ENCODE measurements at regions not wholly inside any gene's neighbourhood (a gene's known extent, or its start where the extent isn't known, plus 50 kb on each side); places are given as distances from the start of the nearest gene placed in this dataset.

DNA sequence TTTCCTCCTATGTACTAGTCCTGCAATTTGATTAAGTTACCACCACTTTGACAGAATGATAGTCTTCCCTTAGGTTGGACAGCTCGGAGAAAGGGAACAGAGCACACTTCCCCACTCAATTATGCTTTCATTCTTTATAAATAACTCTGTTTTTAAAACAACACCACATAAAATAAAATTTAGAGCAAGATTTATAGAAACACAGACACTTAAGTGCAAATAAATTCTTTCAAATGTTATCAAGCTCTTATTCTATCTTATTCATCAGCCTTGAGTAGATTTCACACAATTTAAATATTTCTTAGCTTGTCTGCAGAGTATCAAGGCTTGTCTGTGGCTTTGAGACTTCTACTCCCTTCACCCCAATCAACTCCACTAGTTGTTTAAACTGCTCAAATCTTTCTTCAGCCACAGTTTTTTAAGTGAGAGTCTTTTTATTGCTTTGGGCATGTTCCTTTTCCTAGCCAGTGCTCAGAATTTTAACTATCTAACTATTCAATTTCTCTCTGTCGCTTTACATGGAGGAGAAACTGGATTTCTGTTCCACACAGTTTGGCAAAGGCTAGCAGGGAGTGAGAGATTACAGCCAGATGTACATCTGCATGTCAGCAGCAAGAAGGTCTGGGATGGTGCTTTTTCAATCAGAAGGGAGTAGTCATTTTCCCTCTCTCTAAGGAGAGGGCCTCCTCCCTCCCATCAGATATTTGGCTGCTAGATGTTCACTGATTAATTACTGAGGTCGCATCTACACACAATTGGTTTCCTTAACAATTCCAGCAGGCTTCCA, 53.1 kb upstream of the PLAC1 start:
- in situ Hi-C loops (cut with MboI; ENCODE audit: low sequenced_read_pairs in 4 of 4): no loop called here
- TF ChIP-seq POLR2A (IDR thresholded peaks at IDR 0.05): no peak
- TF ChIP-seq, protein P1, sequence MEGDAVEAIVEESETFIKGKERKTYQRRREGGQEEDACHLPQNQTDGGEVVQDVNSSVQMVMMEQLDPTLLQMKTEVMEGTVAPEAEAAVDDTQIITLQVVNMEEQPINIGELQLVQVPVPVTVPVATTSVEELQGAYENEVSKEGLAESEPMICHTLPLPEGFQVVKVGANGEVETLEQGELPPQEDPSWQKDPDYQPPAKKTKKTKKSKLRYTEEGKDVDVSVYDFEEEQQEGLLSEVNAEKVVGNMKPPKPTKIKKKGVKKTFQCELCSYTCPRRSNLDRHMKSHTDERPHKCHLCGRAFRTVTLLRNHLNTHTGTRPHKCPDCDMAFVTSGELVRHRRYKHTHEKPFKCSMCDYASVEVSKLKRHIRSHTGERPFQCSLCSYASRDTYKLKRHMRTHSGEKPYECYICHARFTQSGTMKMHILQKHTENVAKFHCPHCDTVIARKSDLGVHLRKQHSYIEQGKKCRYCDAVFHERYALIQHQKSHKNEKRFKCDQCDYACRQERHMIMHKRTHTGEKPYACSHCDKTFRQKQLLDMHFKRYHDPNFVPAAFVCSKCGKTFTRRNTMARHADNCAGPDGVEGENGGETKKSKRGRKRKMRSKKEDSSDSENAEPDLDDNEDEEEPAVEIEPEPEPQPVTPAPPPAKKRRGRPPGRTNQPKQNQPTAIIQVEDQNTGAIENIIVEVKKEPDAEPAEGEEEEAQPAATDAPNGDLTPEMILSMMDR (IDR thresholded peaks at IDR 0.05 in 4 of 5, conservative IDR thresholded peaks at IDR 0.05 in 1 of 5): no peak

More for the DNA sequence above, 53.1 kb upstream of the PLAC1 start:
- ATAC-seq (no peak), DNase-seq (no peak)
- Histone ChIP-seq H3K27ac (no peak overlapping the region), H3K27me3 (no peaks in the 10 kb centered on the region), H3K9me3 (no peaks in the 10 kb centered on the region), H3K36me3 (no peaks in the 10 kb centered on the region), H3K4me1 (no peaks in the 10 kb centered on the region), H3K4me3 (no peak overlapping the region)
- intact Hi-C loops (cut with DNase I; ENCODE audit: low total_unique reads): no loop called here
